OCI-LY1 (cell line): ENCODE measurements at regions not wholly inside any gene's neighbourhood (a gene's known extent, or its start where the extent isn't known, plus 50 kb on each side); places are given as distances from the start of the nearest gene placed in this dataset.

Experiments used
- H2AFZ ChIP-seq: fragments of 200-600 bp; sonication (generic), shearing (Covaris generic); 2 replicates; pipeline ENCODE4 v1.6.0; 2014; ENCODE audit warnings: antibody characterized with exemption, mild to moderate bottlenecking, low read length
- H3F3A ChIP-seq: fragments of 200-600 bp; sonication (generic), shearing (Covaris generic); 2 replicates; pipeline ENCODE4 v1.6.0; 2014; ENCODE audit warnings: mild to moderate bottlenecking, antibody characterized with exemption, low read length, moderate library complexity; ENCODE audit not compliant: insufficient read depth
- H3K27ac ChIP-seq: fragments of 200-600 bp; sonication (generic); 2 replicates; pipeline ENCODE4 v1.5.1; 2014; ENCODE audit warnings: low read length, mixed run types, mild to moderate bottlenecking, low read depth; ENCODE audit not compliant: poor library complexity, severe bottlenecking
- H3K27me3 ChIP-seq: fragments of 200-600 bp; sonication (generic); 2 replicates; pipeline ENCODE4 v1.6.0; 2014; ENCODE audit warnings: antibody characterized with exemption, mild to moderate bottlenecking, low read length, moderate library complexity; ENCODE audit not compliant: insufficient read depth
- H3K36me3 ChIP-seq: fragments of 200-600 bp; sonication (generic); 2 replicates; pipeline ENCODE4 v1.6.1; 2014; ENCODE audit warnings: mild to moderate bottlenecking, antibody characterized with exemption, low read length, moderate library complexity, mixed read lengths; ENCODE audit not compliant: insufficient read depth
- H3K4me1 ChIP-seq: fragments of 200-600 bp; sonication (generic); 2 replicates; pipeline ENCODE4 v1.5.1; 2014; ENCODE audit warnings: mild to moderate bottlenecking, low read length, moderate library complexity; ENCODE audit not compliant: insufficient read depth, severe bottlenecking
- H3K4me2 ChIP-seq: fragments of 200-600 bp; sonication (generic), shearing (Covaris generic); 2 replicates; pipeline ENCODE4 v1.6.1; 2014; ENCODE audit warnings: low read length
- H3K4me3 ChIP-seq: fragments of 200-600 bp; sonication (generic); 2 replicates; pipeline ENCODE4 v1.5.1; 2014; ENCODE audit warnings: low read length, low read depth, mild to moderate bottlenecking, mixed read lengths; ENCODE audit not compliant: poor library complexity, severe bottlenecking
- H3K79me2 ChIP-seq: fragments of 200-600 bp; shearing (Covaris generic); 2 replicates; pipeline ENCODE4 v1.6.1; 2016; ENCODE audit warnings: mixed run types, low read length, mixed read lengths; ENCODE audit not compliant: insufficient read depth
- H3K9ac ChIP-seq: fragments of 200-600 bp; sonication (generic), shearing (Covaris generic); 2 replicates; pipeline ENCODE4 v1.6.1; 2014; ENCODE audit warnings: mild to moderate bottlenecking, low read length, mixed read lengths
- H3K9me2 ChIP-seq: fragments of 200-600 bp; sonication (generic), shearing (Covaris generic); 2 replicates; pipeline ENCODE4 v1.6.1; 2014; ENCODE audit warnings: low read depth, mild to moderate bottlenecking, low read length, mixed read lengths
- H3K9me3 ChIP-seq: fragments of 200-600 bp; shearing (Covaris generic); 2 replicates; pipeline ENCODE4 v1.6.1; 2014; ENCODE audit warnings: low read length, mixed read lengths
- H4K20me1 ChIP-seq: fragments of 200-600 bp; sonication (generic), shearing (Covaris generic); 2 replicates; pipeline ENCODE4 v1.6.0; 2016; ENCODE audit warnings: mild to moderate bottlenecking, low read length; ENCODE audit not compliant: insufficient read depth
- EZH2 ChIP-seq: fragments of 200-600 bp; sonication (generic), shearing (Covaris generic); IDR thresholded peaks from 2 replicates; pipeline ENCODE4 v1.8.0; 2017; ENCODE audit warnings: borderline replicate concordance, mixed run types, mild to moderate bottlenecking, antibody characterized with exemption, low read length, moderate library complexity, mixed read lengths
- TF ChIP-seq, protein P1 (sequence below): fragments of 200-600 bp; sonication (generic), shearing (Covaris generic); IDR thresholded peaks from 2 replicates; pipeline ENCODE4 v1.5.1; 2017; ENCODE audit warnings: mild to moderate bottlenecking, antibody characterized with exemption, low read length, moderate library complexity, mixed read lengths

GRCh38 chr2:40786636-40787035, 334.7 kb upstream of the SLC8A1 start:
- H2AFZ ChIP-seq: no peak overlapping the region

GRCh38 chr2:40797120-40797519, 345.2 kb upstream of the SLC8A1 start:
- H3K36me3 ChIP-seq: no peaks in the 10 kb centered on the region
- H2AFZ ChIP-seq: no peak overlapping the region
- no peaks in the 10 kb centered on the region for H3F3A ChIP-seq
- no peak overlapping the region for H3K27ac ChIP-seq
- no peak overlapping the region for H3K9ac ChIP-seq
- H3K4me1 ChIP-seq: no peaks in the 10 kb centered on the region
- H3K9me2 ChIP-seq: no peaks in the 10 kb centered on the region
- H3K79me2 ChIP-seq: no peaks in the 10 kb centered on the region
- no peaks in the 10 kb centered on the region for H3K27me3 ChIP-seq
- no peak overlapping the region for H3K4me3 ChIP-seq
- H3K4me2 ChIP-seq: no peak overlapping the region
- H3K9me3 ChIP-seq: no peaks in the 10 kb centered on the region
- TF ChIP-seq, protein P1, sequence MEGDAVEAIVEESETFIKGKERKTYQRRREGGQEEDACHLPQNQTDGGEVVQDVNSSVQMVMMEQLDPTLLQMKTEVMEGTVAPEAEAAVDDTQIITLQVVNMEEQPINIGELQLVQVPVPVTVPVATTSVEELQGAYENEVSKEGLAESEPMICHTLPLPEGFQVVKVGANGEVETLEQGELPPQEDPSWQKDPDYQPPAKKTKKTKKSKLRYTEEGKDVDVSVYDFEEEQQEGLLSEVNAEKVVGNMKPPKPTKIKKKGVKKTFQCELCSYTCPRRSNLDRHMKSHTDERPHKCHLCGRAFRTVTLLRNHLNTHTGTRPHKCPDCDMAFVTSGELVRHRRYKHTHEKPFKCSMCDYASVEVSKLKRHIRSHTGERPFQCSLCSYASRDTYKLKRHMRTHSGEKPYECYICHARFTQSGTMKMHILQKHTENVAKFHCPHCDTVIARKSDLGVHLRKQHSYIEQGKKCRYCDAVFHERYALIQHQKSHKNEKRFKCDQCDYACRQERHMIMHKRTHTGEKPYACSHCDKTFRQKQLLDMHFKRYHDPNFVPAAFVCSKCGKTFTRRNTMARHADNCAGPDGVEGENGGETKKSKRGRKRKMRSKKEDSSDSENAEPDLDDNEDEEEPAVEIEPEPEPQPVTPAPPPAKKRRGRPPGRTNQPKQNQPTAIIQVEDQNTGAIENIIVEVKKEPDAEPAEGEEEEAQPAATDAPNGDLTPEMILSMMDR: no peak
- TF ChIP-seq EZH2: no peak
- H4K20me1 ChIP-seq: no peaks in the 10 kb centered on the region

More at GRCh38 chr2:40786636-40787035, 334.7 kb upstream of the SLC8A1 start:
- Histone ChIP-seq H3K27ac (no peak overlapping the region), H3K9me3 (no peaks in the 10 kb centered on the region), H3K36me3 (no peaks in the 10 kb centered on the region), H3K4me3 (no peak overlapping the region), H3K9ac (no peak overlapping the region), H3K79me2 (no peaks in the 10 kb centered on the region), H4K20me1 (no peaks in the 10 kb centered on the region), H3F3A (no peaks in the 10 kb centered on the region), H3K4me1 (no peaks in the 10 kb centered on the region), H3K4me2 (no peak overlapping the region), H3K27me3 (no peaks in the 10 kb centered on the region), H3K9me2 (no peaks in the 10 kb centered on the region)
- TF ChIP-seq EZH2: no peak
- TF ChIP-seq, protein P1: no peak

GRCh38 chr2:40803900-40804299, 352.0 kb upstream of the SLC8A1 start:
- no peaks in the 10 kb centered on the region for H4K20me1 ChIP-seq
- no peak overlapping the region for H3K4me2 ChIP-seq
- TF ChIP-seq, protein P1: no peak
- no peak for TF ChIP-seq EZH2
- H3K9me3 ChIP-seq: no peaks in the 10 kb centered on the region
- H3K27me3 ChIP-seq: no peaks in the 10 kb centered on the region
- no peak overlapping the region for H2AFZ ChIP-seq
- no peaks in the 10 kb centered on the region for H3K9me2 ChIP-seq
- H3K4me3 ChIP-seq: no peak overlapping the region
- no peaks in the 10 kb centered on the region for H3K4me1 ChIP-seq
- H3K36me3 ChIP-seq: no peaks in the 10 kb centered on the region
- H3K27ac ChIP-seq: no peak overlapping the region
- no peaks in the 10 kb centered on the region for H3F3A ChIP-seq
- no peak overlapping the region for H3K9ac ChIP-seq
- H3K79me2 ChIP-seq: no peaks in the 10 kb centered on the region
